Body of pancreas (tissue), 4 donors: ENCODE measurements at regions not wholly inside any gene's neighbourhood (a gene's known extent, or its start where the extent isn't known, plus 50 kb on each side); places are given as distances from the start of the nearest gene placed in this dataset.

Experiments
- CTCF ChIP-seq, 7 experiments: fragments of 450-650 bp in 4 of 7; fragments of 200-600 bp in 3 of 7; sonication (generic) in 3 of 7; IDR thresholded peaks; one replicate each; pipeline ENCODE4 v1.5.1; 2016 to 2019; ENCODE audit warnings: antibody characterized with exemption in 7 of 7
- POLR2A ChIP-seq, 3 donors: fragments of 450-650 bp; IDR thresholded peaks; one replicate each; pipeline ENCODE4 v1.6.1; 2016; ENCODE audit warnings: antibody characterized with exemption in 3 of 3, mild to moderate bottlenecking in 2 of 3

- no peak for TF ChIP-seq CTCF (IDR thresholded peaks at IDR 0.05)
- no peak for TF ChIP-seq POLR2A (IDR thresholded peaks at IDR 0.05)
Measured at GRCh38 chr12:70177631-70178030, 65.6 kb upstream of the CNOT2 start.
